Esophagus mucosa (tissue), 1 donor: ENCODE measurements at regions not wholly inside any gene's neighbourhood (a gene's known extent, or its start where the extent isn't known, plus 50 kb on each side); places are given as distances from the start of the nearest gene placed in this dataset.

Source experiments
- ATAC-seq: fragments of 200-7000 bp; cut with Tn5 transposase; one replicate; pipeline ENCODE4 v1.9.1; 2020
- donor health status: DM: yes; HTN: yes; CAD: no.

DNA sequence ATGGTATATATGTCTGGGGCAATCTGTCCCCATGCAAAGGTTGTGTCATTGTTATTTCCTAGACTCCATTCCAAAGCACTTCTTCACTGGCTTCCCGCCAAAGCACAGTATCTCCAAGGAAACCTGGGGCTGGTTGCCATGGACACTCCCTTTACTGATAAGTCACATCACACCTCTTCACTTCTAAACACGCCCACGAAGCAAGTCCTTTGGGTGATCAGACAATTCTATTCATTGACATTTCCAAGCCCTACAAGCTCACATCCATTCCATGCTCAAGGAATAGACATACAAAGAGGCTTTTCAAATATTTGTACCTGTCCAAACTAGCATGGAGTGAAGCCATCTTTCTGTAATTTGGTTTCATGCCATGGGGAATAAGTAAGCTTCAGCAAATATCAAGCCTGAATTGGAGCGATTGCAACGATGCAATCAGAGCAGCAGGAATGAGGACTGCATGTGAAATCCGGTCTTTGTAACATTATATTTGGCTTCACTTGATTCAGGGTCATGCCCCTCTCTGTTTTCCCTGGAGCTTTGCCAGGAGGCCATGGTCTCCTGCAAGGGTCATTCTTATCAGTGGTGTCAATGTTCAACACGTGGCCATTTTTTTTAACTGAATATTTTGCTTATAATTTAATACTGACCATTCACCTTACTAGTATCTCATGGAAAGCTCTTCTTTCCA is 201.6 kb upstream of the TMC3 start:
- no peak for ATAC-seq

GRCh38 chr15:81573098-81573746 is 199.2 kb upstream of the TMC3 start:
- ATAC-seq, result no peak

- no peak for ATAC-seq
Observed at GRCh38 chr15:81572190-81572589, 198.2 kb upstream of the TMC3 start.

DNA sequence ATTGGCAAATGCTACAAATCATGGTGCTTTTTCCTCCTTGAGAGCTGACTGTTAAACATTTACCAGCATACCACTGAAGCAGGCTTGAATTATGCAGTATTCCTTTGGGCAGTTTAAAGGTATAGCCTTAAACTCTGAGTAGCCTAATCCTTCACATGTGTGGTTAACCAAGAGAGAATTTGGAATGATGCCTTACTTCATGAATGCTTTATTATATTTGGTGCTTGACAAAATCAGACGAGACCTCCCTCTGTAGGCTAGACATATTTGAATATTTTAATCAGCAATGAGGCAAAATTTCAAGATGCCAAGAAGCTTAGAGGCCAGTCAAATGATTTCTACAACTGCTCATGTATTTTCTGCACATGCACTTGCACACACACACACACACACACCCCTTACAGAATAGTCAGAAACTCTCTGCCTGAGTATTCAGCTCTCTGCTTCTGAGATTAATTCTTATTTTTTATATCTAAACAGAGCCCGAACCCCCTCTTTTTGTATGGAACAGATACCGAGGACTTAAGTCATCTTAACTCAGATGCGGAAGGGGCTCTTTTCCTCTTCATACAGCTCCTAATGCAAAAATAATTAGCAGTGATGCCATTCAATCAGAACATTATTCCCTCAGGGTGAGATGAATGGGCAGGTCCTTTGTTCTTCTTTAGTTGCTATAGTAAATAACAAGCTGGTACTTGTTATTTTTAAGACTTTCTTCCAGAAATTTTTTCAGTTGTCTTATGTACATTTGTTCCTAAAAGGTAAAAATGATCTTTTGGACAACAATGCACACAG is 195.5 kb upstream of the TMC3 start:
- no peak for ATAC-seq

GRCh38 chr15:81567924-81568323 is 193.9 kb upstream of the TMC3 start:
- ATAC-seq, result no peak

GRCh38 chr15:81562986-81563385 is 189.0 kb upstream of the TMC3 start:
- no peak for ATAC-seq

- no peak for ATAC-seq
Observed at GRCh38 chr15:81560405-81560804, 186.4 kb upstream of the TMC3 start.

GRCh38 chr15:81558056-81558455 is 184.0 kb upstream of the TMC3 start:
- ATAC-seq, result no peak

GRCh38 chr15:81555346-81555745 is 181.3 kb upstream of the TMC3 start:
- ATAC-seq, result no peak

DNA sequence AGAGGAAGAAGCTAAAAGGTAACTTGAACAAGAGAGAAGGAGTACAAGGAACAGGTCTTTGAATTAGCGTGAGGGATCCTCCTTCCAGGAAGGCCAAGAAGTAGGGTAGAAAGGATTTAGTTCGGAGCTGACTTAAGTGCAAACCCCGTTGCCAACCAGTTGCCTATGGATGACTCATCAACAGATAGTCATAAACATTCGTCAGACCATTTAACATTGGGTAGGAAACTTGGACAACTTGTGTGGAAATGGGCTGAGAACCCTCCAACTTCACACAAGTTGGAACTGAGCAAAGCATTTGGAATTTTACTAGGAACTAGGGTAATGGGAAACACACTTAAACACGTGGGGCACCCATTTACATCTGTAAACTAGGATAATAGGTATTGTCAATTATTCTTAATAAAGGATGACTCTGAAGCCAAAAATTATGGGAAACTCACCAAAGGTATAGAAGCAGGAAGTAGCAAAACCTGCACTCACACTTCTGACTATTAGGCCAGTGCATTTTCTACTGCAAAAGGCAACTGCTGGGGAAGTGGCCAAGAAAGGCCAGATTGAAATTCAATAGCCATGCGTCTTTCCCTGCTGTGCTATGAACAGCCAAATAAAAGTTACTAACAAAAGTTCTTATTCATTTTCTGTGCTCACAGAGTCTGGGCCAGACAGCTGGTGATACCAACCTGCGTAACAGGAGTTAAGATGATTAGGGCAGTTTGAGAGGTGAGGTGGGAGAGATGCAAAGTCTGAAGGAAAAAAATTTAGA is 174.5 kb upstream of the TMC3 start:
- ATAC-seq, result no peak

- ATAC-seq, result no peak
Observed at GRCh38 chr15:81547521-81548132, 173.6 kb upstream of the TMC3 start.

GRCh38 chr15:81544385-81544784 is 170.4 kb upstream of the TMC3 start:
- ATAC-seq, result no peak

GRCh38 chr15:81540909-81541308 is 166.9 kb upstream of the TMC3 start:
- ATAC-seq, result no peak

DNA sequence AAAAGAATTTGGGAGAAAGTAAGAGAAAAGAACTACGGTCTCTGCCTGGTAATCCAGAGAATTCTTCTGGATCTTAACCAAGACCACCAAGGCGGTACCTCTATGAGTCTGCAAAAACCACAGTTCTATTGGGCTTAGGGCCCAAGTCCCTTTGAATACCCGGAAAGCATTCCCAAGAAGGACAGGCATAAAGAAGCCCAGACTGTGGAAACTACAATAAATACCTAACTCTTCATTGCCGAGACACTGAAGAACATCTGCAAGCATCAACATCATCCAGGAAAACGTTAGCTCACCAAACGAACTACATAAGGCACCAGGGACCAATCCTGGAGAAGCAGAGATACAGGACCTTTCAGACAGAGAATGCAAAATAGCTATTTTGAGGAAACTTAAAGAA is 162.3 kb upstream of the TMC3 start:
- no peak for ATAC-seq

DNA sequence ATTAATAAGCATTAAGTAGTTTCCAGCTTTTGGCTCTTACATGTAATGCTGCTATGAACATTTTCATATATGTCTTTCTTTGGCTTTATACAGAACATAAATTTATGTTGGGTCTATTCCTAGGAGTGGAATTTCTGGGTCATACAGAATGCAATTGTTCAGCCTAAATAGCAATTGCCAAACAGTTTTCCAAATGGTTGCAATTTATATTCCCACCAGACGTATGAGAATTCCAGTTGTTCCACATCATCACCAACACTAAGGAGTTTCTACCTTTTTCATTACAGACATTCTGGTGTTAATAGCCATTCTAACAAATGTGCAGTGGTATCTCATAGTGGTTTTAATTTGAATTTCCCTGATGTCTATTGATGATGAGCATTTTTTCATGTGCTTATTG is 160.1 kb upstream of the TMC3 start:
- ATAC-seq, result no peak

DNA sequence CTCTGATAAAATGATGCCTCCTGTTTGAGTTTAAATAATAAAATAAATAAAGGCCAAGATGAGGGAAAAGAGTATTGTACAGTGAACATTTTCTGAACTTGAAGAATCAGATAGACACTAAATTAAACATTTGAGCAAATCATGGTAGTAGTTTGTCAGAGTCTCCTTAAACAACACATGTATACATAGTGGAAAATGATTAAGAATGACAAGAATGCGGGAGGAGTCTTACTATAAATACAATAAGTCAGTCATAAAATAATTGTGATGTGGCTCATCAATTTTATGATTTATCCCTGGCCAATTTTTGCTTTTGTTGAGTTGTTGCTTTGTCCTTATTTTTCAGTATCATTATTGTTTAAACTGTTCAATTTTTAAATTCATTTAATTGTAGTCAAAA is 158.0 kb upstream of the TMC3 start:
- ATAC-seq, result no peak

GRCh38 chr15:81531109-81531592 is 157.1 kb upstream of the TMC3 start:
- ATAC-seq, result no peak

GRCh38 chr15:81530271-81530691 is 156.3 kb upstream of the TMC3 start:
- ATAC-seq, result no peak

- no peak for ATAC-seq
Observed at GRCh38 chr15:81529481-81529880, 155.5 kb upstream of the TMC3 start.

DNA sequence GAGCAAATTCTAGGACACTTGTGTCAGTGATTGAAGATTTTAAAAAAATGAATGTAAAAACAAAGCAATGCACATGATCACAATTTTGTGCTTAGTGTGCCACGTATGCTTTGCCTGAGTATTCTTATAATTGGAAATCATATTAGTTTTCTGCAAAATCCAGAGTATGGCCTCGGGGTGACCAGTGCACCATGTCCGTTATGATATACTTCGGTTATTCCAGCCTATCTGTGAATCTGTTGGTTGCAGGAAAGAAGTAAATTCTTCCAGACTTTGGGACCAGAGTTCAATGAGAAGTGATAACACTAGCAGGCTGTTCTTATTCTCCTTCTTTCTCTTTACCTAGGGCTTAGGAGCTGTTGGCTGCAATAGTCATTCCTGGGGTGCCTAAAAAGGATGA is 152.0 kb upstream of the TMC3 start:
- no peak for ATAC-seq

GRCh38 chr15:81524496-81524895 is 150.5 kb upstream of the TMC3 start:
- ATAC-seq, result no peak

DNA sequence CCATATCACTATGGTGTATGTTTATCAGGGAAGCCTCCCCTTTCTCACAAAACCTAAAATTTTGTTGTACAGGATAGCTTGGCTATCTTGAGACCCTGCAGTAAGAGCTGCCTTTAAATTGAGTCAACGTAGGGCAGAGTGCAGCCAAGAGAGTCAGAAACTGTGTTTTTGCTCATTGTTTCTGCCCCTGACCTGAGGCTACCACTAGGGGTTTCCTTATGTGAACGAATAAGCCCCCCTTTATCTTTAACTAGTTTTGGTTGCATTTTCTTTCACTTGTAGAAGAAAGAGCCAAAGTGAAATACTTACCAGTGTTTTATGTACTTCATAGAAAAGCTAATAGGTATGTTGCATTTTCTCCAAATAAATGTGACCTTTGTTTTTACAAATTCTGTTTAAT is 149.9 kb upstream of the TMC3 start:
- no peak for ATAC-seq
